ENCODE measurements at regions not wholly inside any gene's neighbourhood (a gene's known extent, or its start where the extent isn't known, plus 50 kb on each side); places are given as distances from the start of the nearest gene placed in this dataset.

GRCh38 chr2:4549666-4550210 lies 846.4 kb downstream of the DCDC2C start:
- intact Hi-C loops (cut with DNase I), result no loop called here
- Histone ChIP-seq H3K27ac (no peak overlapping the region), H3K4me1 (no peaks in the 10 kb centered on the region), H3K36me3 (no peaks in the 10 kb centered on the region), H3K9me3 (no peaks in the 10 kb centered on the region), H3K4me3 (replicated peaks in 1 of 3) (no peak overlapping the region), H3K27me3 (no peaks in the 10 kb centered on the region)
- WGBS, 2 donors, result 61 to 68% methylated on average over 8 of the region's 8 CpGs
- TF ChIP-seq POLR2A (IDR thresholded peaks at IDR 0.05), result no peak
- TF ChIP-seq CTCF (IDR thresholded peaks at IDR 0.05), result no peak
- DNase-seq, result no peak

- WGBS, 2 donors, result 60 to 64% methylated on average over 9 of the region's 9 CpGs
- H3K9me3 ChIP-seq, result no peaks in the 10 kb centered on the region
- no peaks in the 10 kb centered on the region for H3K4me1 ChIP-seq
- TF ChIP-seq POLR2A (IDR thresholded peaks at IDR 0.05) (no peak), CTCF (IDR thresholded peaks at IDR 0.05) (no peak)
- no peak overlapping the region for H3K4me3 ChIP-seq (replicated peaks in 1 of 3)
- intact Hi-C loops (cut with DNase I), result no loop called here
- H3K27ac ChIP-seq, result no peak overlapping the region
- DNase-seq, result peak in 1 of 2 donors; percentile 22
- no peaks in the 10 kb centered on the region for H3K27me3 ChIP-seq
- no peaks in the 10 kb centered on the region for H3K36me3 ChIP-seq
Observed at GRCh38 chr2:4551691-4552474, 848.5 kb downstream of the DCDC2C start.

GRCh38 chr2:4553241-4553640 lies 849.9 kb downstream of the DCDC2C start:
- Histone ChIP-seq H3K27ac (no peak overlapping the region), H3K4me1 (no peaks in the 10 kb centered on the region), H3K36me3 (no peaks in the 10 kb centered on the region), H3K9me3 (no peaks in the 10 kb centered on the region), H3K4me3 (replicated peaks in 1 of 3) (no peak overlapping the region), H3K27me3 (no peaks in the 10 kb centered on the region)
- TF ChIP-seq CTCF (IDR thresholded peaks at IDR 0.05), result no peak
- no peak for TF ChIP-seq POLR2A (IDR thresholded peaks at IDR 0.05)
- no peak for DNase-seq
- intact Hi-C loops (cut with DNase I), result no loop called here
- 75% methylated on average over 16 of the region's 16 CpGs for WGBS, 2 donors

- no peaks in the 10 kb centered on the region for H3K36me3 ChIP-seq
- no peak for DNase-seq
- no peak overlapping the region for H3K27ac ChIP-seq
- intact Hi-C loops (cut with DNase I), result no loop called here
- no peaks in the 10 kb centered on the region for H3K9me3 ChIP-seq
- H3K4me3 ChIP-seq (replicated peaks in 1 of 3), result no peak overlapping the region
- H3K4me1 ChIP-seq, result no peaks in the 10 kb centered on the region
- no peaks in the 10 kb centered on the region for H3K27me3 ChIP-seq
- WGBS, 2 donors, result 90 to 92% methylated on average over 9 of the region's 9 CpGs
- no peak for TF ChIP-seq CTCF (IDR thresholded peaks at IDR 0.05)
- TF ChIP-seq POLR2A (IDR thresholded peaks at IDR 0.05), result no peak
Observed at GRCh38 chr2:4556135-4556896, 852.9 kb downstream of the DCDC2C start.

GRCh38 chr2:4561196-4561595 lies 857.8 kb downstream of the DCDC2C start:
- Histone ChIP-seq H3K27me3 (no peaks in the 10 kb centered on the region), H3K27ac (no peak overlapping the region), H3K36me3 (no peaks in the 10 kb centered on the region), H3K4me1 (no peaks in the 10 kb centered on the region), H3K9me3 (no peaks in the 10 kb centered on the region), H3K4me3 (replicated peaks in 1 of 3) (no peak overlapping the region)
- intact Hi-C loops (cut with DNase I), result no loop called here
- TF ChIP-seq POLR2A (IDR thresholded peaks at IDR 0.05) (no peak), CTCF (IDR thresholded peaks at IDR 0.05) (no peak)
- DNase-seq, result no peak

All from thyroid gland (tissue), 4 donors.